ENCODE measurements at regions not wholly inside any gene's neighbourhood (a gene's known extent, or its start where the extent isn't known, plus 50 kb on each side); places are given as distances from the start of the nearest gene placed in this dataset.
A peak's percentile ranks its signal among the peaks of the same experiment; 100 is the strongest.

GRCh38 chr4:19314116-19314515, 937.6 kb upstream of the SLIT2 start:
- WGBS (ENCODE audit: low lambda C conversion rate) = 87% methylated on average over 1 of the region's 1 CpG
- Histone ChIP-seq H3F3A (replicated peaks; ENCODE audit: insufficient read depth) (no peaks in the 10 kb centered on the region), H3K9me2 (no peaks in the 10 kb centered on the region), H3K4me3 (ENCODE audit: low read depth in 2 of 2, low read length in 1 of 2) (no peak overlapping the region), H3K4me2 (no peak overlapping the region), H3K27me3 (ENCODE audit: insufficient read depth) (no peaks in the 10 kb centered on the region), H3K79me2 (ENCODE audit: insufficient read depth) (no peaks in the 10 kb centered on the region), H3K4me1 (ENCODE audit: control insufficient read depth in 1 of 2, insufficient read depth in 2 of 2, low read depth in 1 of 2, low read length in 1 of 2) (peaks cover 0 to 12% of the 10 kb centered on the region in 2 experiments; a peak in 1 of 4 replicates), H3K9ac (no peak overlapping the region), H3K27ac (ENCODE audit: low read depth in 2 of 2, low read length in 1 of 2) (no peak overlapping the region), H2AFZ (ENCODE audit: low read depth) (no peak overlapping the region), H4K20me1 (ENCODE audit: insufficient read depth) (no peaks in the 10 kb centered on the region), H3K36me3 (replicated peaks in 1 of 2; ENCODE audit: control insufficient read depth in 1 of 2, insufficient read depth in 2 of 2, low read length in 1 of 2) (no peaks in the 10 kb centered on the region), H3K9me3 (no peaks in the 10 kb centered on the region)
- ChIA-PET POLR2A (no interaction called here), CTCF (no interaction called here)
- no peak for TF ChIP-seq GATA2 (CRISPR knock-in tag; IDR thresholded peaks at IDR 0.05)
- TF ChIP-seq SIN3A (IDR thresholded peaks at IDR 0.05; ENCODE audit: borderline replicate concordance, low read depth, low read length) = no peak
- no peak for TF ChIP-seq EZH2phosphoT487 (IDR thresholded peaks at IDR 0.05; ENCODE audit: borderline replicate concordance, low read depth)
- TF ChIP-seq, protein P1, sequence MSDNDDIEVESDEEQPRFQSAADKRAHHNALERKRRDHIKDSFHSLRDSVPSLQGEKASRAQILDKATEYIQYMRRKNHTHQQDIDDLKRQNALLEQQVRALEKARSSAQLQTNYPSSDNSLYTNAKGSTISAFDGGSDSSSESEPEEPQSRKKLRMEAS (IDR thresholded peaks at IDR 0.05; ENCODE audit: low read depth) = no peak
- no peak for TF ChIP-seq POLR2AphosphoS5 (IDR thresholded peaks at IDR 0.05; ENCODE audit: low read depth, low read length)
- no peak for DNase-seq

DNA sequence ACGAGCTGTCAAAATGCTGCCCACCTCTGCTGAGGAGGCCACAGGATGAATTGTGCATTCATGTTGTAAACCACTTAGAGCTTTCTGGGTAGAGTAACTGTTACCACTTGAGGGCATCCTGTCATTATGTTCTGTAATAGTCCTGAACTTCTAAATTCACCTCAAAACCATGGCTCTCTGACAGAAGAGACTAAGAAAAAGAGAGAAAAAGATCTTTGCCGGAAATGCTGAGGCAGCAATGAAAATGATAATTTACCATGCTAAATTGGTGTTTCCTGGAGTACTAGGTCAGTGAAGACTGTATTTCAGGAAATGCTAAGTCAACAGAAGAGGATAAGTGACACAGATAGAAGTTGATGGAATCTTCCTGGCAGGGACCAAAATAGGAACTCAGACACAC, 942.3 kb upstream of the SLIT2 start:
- Histone ChIP-seq H3K27ac (ENCODE audit: low read depth in 2 of 2, low read length in 1 of 2) (no peak overlapping the region), H2AFZ (ENCODE audit: low read depth) (0 out of 2 replicates have a peak overlapping the region, but pooled peaks have one; percentile 31), H3K36me3 (replicated peaks in 1 of 2; ENCODE audit: control insufficient read depth in 1 of 2, insufficient read depth in 2 of 2, low read length in 1 of 2) (no peaks in the 10 kb centered on the region), H3K9me2 (no peaks in the 10 kb centered on the region), H3K27me3 (ENCODE audit: insufficient read depth) (no peaks in the 10 kb centered on the region), H3K9me3 (no peaks in the 10 kb centered on the region), H3K9ac (no peak overlapping the region), H3K79me2 (ENCODE audit: insufficient read depth) (no peaks in the 10 kb centered on the region), H3K4me3 (ENCODE audit: low read depth in 2 of 2, low read length in 1 of 2) (no peak overlapping the region), H3F3A (replicated peaks; ENCODE audit: insufficient read depth) (no peaks in the 10 kb centered on the region), H3K4me2 (no peak overlapping the region), H4K20me1 (ENCODE audit: insufficient read depth) (no peaks in the 10 kb centered on the region), H3K4me1 (ENCODE audit: control insufficient read depth in 1 of 2, insufficient read depth in 2 of 2, low read depth in 1 of 2, low read length in 1 of 2) (peaks cover 0 to 17% of the 10 kb centered on the region in 2 experiments; a peak in 2 of 4 replicates)
- WGBS (ENCODE audit: low lambda C conversion rate) = 79% methylated on average over 2 of the region's 2 CpGs
- ChIA-PET POLR2A (no interaction called here), CTCF (interaction anchor here (0.7 kb wide), 2 partner anchors 20 to 936 kb away, joined by 3 read pairs; no protein-coding TSS in a partner anchor)
- peak; percentile 54 for TF ChIP-seq CTCF (IDR thresholded peaks at IDR 0.05)
- TF ChIP-seq GATA2 (CRISPR knock-in tag; IDR thresholded peaks at IDR 0.05) = no peak
- peak; percentile 54 for TF ChIP-seq SMC3 (IDR thresholded peaks at IDR 0.05; ENCODE audit: low read depth, low read length)
- peak; percentile 66 for TF ChIP-seq RAD21 (IDR thresholded peaks at IDR 0.05; ENCODE audit: low read length)
- DNase-seq = no peak

DNA sequence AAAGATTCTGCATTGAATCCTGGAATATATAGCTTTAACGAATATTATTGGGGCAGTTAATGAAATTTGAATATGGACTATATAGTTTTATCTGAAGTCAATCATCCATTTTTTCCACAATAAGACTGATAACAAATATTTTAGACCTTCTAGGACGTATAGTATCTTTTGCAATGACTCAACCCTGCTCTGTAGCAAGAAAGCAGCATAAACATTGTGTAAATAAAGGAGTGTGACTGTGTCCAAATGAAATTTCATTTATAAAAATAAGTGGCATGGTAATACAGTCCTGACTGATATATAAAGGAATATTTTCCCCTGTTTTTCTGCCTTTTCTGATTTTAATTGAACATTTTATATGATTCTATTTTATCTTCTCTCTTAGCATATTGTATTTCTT, 947.7 kb upstream of the SLIT2 start:
- Histone ChIP-seq H4K20me1 (ENCODE audit: insufficient read depth) (no peaks in the 10 kb centered on the region), H3K9me3 (no peaks in the 10 kb centered on the region), H3K27me3 (ENCODE audit: insufficient read depth) (no peaks in the 10 kb centered on the region), H3K4me3 (ENCODE audit: low read depth in 2 of 2, low read length in 1 of 2) (no peak overlapping the region), H3K9ac (no peak overlapping the region), H3K9me2 (no peaks in the 10 kb centered on the region), H2AFZ (ENCODE audit: low read depth) (no peak overlapping the region), H3K36me3 (replicated peaks in 1 of 2; ENCODE audit: control insufficient read depth in 1 of 2, insufficient read depth in 2 of 2, low read length in 1 of 2) (no peaks in the 10 kb centered on the region), H3F3A (replicated peaks; ENCODE audit: insufficient read depth) (peaks cover 19% of the 10 kb centered on the region), H3K79me2 (ENCODE audit: insufficient read depth) (no peaks in the 10 kb centered on the region), H3K4me2 (no peak overlapping the region), H3K27ac (ENCODE audit: low read depth in 2 of 2, low read length in 1 of 2) (no peak overlapping the region), H3K4me1 (ENCODE audit: control insufficient read depth in 1 of 2, insufficient read depth in 2 of 2, low read depth in 1 of 2, low read length in 1 of 2) (peaks cover 0 to 15% of the 10 kb centered on the region in 2 experiments; a peak in 2 of 4 replicates)
- ChIA-PET CTCF (interaction anchor here (1.1 kb wide), 1 partner anchor 944 kb away, joined by 3 read pairs; no protein-coding TSS in a partner anchor), POLR2A (no interaction called here)
- no peak for DNase-seq
- WGBS (ENCODE audit: low lambda C conversion rate) = 62% methylated on average over 2 of the region's 2 CpGs
- TF ChIP-seq MEF2A (IDR thresholded peaks at IDR 0.05; ENCODE audit: borderline replicate concordance, low read depth) (no peak), EP300 (IDR thresholded peaks at IDR 0.05; ENCODE audit: borderline replicate concordance in 1 of 2, low read depth in 1 of 2, low read length in 1 of 2) (no peak), ELF1 (IDR thresholded peaks at IDR 0.05) (no peak), PBX3 (IDR thresholded peaks at IDR 0.05) (no peak), ZBTB33 (IDR thresholded peaks at IDR 0.05; ENCODE audit: borderline replicate concordance, low read depth) (no peak), YY1 (IDR thresholded peaks at IDR 0.05; ENCODE audit: low read depth) (no peak), TEAD4 (IDR thresholded peaks at IDR 0.05; ENCODE audit: borderline replicate concordance, insufficient read depth) (no peak), RCOR1 (IDR thresholded peaks at IDR 0.05; ENCODE audit: low read length) (no peak), TCF12 (IDR thresholded peaks at IDR 0.05) (no peak)
- TF ChIP-seq, protein P2, sequence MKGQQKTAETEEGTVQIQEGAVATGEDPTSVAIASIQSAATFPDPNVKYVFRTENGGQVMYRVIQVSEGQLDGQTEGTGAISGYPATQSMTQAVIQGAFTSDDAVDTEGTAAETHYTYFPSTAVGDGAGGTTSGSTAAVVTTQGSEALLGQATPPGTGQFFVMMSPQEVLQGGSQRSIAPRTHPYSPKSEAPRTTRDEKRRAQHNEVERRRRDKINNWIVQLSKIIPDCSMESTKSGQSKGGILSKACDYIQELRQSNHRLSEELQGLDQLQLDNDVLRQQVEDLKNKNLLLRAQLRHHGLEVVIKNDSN (IDR thresholded peaks at IDR 0.05; ENCODE audit: borderline replicate concordance, low read depth) = no peak

Measured in SK-N-SH (cell line).